ENCODE measurements at regions not wholly inside any gene's neighbourhood (a gene's known extent, or its start where the extent isn't known, plus 50 kb on each side); places are given as distances from the start of the nearest gene placed in this dataset.

DNA sequence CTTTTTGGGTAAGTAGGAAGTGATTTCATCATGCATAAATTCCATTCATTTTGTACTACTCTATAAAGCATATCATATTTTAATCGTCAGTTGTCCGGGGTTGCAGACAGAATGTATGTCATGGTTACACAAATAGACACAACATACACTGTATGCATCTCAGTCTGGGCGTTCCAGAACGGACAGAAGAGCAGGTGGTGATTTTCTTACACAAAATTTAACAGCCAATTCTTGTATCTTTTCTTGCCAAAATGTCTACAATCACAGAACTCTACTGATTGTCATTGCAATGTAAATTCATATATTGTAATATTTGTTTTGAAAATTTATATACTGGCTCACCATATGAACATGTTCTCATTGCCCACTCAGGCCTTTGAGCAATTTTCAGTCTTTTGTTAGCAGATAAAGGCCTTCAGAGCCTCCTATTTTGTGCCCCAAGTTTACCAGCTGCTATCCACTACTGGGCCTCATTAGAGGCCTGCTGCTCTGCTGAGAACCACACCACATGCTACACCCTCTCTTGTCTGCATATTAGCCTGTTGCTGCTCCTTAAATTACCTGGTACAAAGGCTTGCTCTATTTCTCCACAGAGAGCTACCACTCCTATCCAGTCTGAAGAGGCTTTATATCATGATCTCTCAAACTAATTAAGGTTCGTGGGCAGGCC lies 61.5 kb downstream of the PRDM13 start:
- TF ChIP-seq YY1 (IDR thresholded peaks at IDR 0.05; ENCODE audit: insufficient read depth, insufficient read length) (no peak), ZNF274 (IDR thresholded peaks at IDR 0.05; ENCODE audit: low read depth, low read length) (no peak)
